Prostate gland (tissue), 2 donors: ENCODE measurements at regions not wholly inside any gene's neighbourhood (a gene's known extent, or its start where the extent isn't known, plus 50 kb on each side); places are given as distances from the start of the nearest gene placed in this dataset.
"Not testable (repeated sequence)": the region's sequence is repeated elsewhere in the genome, so short reads cannot be mapped to it uniquely, and the experiment has no call there.

Source experiments
- DNase-seq: peaks from one replicate; pipeline ENCODE4 v3.0.0-alpha.2; 2019; ENCODE audit warnings: low spot score
- H3K27ac ChIP-seq, 2 donors: fragments of 200-600 bp; sonication (generic); 2 replicates each; pipeline ENCODE4 v1.5.1; 2017 to 2019
- H3K27me3 ChIP-seq: fragments of 200-600 bp; sonication (generic); replicated peaks from 2 replicates; pipeline ENCODE4 v1.5.1; 2019; ENCODE audit not compliant: insufficient read depth
- H3K36me3 ChIP-seq, 2 donors: fragments of 200-600 bp; sonication (generic); 1 replicate in 1 of 2; 2 replicates in 1 of 2; pipeline versions ENCODE4 v1.5.1 to v1.8.1; 2017 to 2019
- H3K4me1 ChIP-seq: fragments of 200-600 bp; sonication (generic); replicated peaks from 2 replicates; pipeline ENCODE4 v1.5.1; 2019
- H3K4me3 ChIP-seq, 2 donors: fragments of 200-600 bp; sonication (generic); 2 replicates each; pipeline ENCODE4 v1.5.1; 2017 to 2019
- H3K9me3 ChIP-seq: fragments of 200-600 bp; sonication (generic); 2 replicates; pipeline ENCODE4 v1.5.1; 2017
- CTCF ChIP-seq, 4 experiments: fragments of 200-600 bp in 2 of 4; fragments of 450-650 bp in 2 of 4; sonication (generic) in 2 of 4; IDR thresholded peaks; 1 replicate in 3 of 4; 2 replicates in 1 of 4; pipeline ENCODE4 v1.5.1; 2016 to 2019; ENCODE audit warnings: antibody characterized with exemption in 4 of 4, mild to moderate bottlenecking in 2 of 4, moderate library complexity in 2 of 4
- POLR2A ChIP-seq: fragments of 450-650 bp; IDR thresholded peaks from one replicate; pipeline ENCODE4 v1.6.1; 2016; ENCODE audit warnings: antibody characterized with exemption, mild to moderate bottlenecking
- POLR2AphosphoS5 ChIP-seq: sonication (generic); formaldehyde crosslinking; IDR thresholded peaks from one replicate; pipeline ENCODE4 v1.6.1; 2017; ENCODE audit warnings: antibody characterized with exemption
- WGBS: methylation state at CpG from one replicate; pipeline ENCODE4 v1.1.5; 2018; 5-methylcytosine and 5-hydroxymethylcytosine counted together
- intact Hi-C: fragments of 100-400 bp; cut with DNase I; formaldehyde crosslinking; loops from one replicate; pipeline ENCODE4 v1.14.2; 2022

GRCh38 chr10:78231939-78232338 is 198.3 kb downstream of the RPS24 start:
- intact Hi-C loops: no loop called here
- H3K4me1 ChIP-seq: no peaks in the 10 kb centered on the region
- DNase-seq: no peak
- peak overlapping the region in 1 of 2 donors; percentile 5 for H3K27ac ChIP-seq
- no peak overlapping the region for H3K4me3 ChIP-seq
- TF ChIP-seq POLR2A (no peak), CTCF (IDR thresholded peaks at IDR 0.05) (peak in 3 of 4 experiments; percentile 22 to 48 (median 30)), POLR2AphosphoS5 (peak; percentile 27)
- H3K36me3 ChIP-seq: no peaks in the 10 kb centered on the region
- 49% methylated on average over 4 of the region's 4 CpGs for WGBS
- H3K9me3 ChIP-seq: no peaks in the 10 kb centered on the region
- no peaks in the 10 kb centered on the region for H3K27me3 ChIP-seq

- Histone ChIP-seq H3K4me1 (no peaks in the 10 kb centered on the region), H3K9me3 (no peaks in the 10 kb centered on the region), H3K4me3 (no peak overlapping the region), H3K27ac (no peak overlapping the region), H3K27me3 (no peaks in the 10 kb centered on the region), H3K36me3 (no peaks in the 10 kb centered on the region)
- intact Hi-C loops: no loop called here
- DNase-seq: no peak
- TF ChIP-seq POLR2AphosphoS5: no peak
- TF ChIP-seq POLR2A: no peak
- TF ChIP-seq CTCF (IDR thresholded peaks at IDR 0.05): no peak
- 85% methylated on average over 7 of the region's 7 CpGs for WGBS
These were observed 202.9 kb downstream of the RPS24 start for GRCh38 chr10:78236416-78237015.

GRCh38 chr10:78237951-78238350 is 204.3 kb downstream of the RPS24 start:
- H3K27me3 ChIP-seq, H3K4me3 ChIP-seq, H3K36me3 ChIP-seq, intact Hi-C loops, H3K27ac ChIP-seq, H3K9me3 ChIP-seq, DNase-seq, H3K4me1 ChIP-seq: not testable (repeated sequence)
- WGBS: 79% methylated on average over 5 of the region's 5 CpGs

GRCh38 chr10:78247266-78247665 is 213.6 kb downstream of the RPS24 start:
- DNase-seq: no peak
- TF ChIP-seq POLR2A (no peak), POLR2AphosphoS5 (no peak), CTCF (IDR thresholded peaks at IDR 0.05) (no peak)

GRCh38 chr10:78247821-78248220 is 214.2 kb downstream of the RPS24 start:
- H3K4me3 ChIP-seq: no peak overlapping the region
- H3K27ac ChIP-seq: no peak overlapping the region

More at GRCh38 chr10:78247266-78247665, 213.6 kb downstream of the RPS24 start:
- intact Hi-C loops: no loop called here
- no peaks in the 10 kb centered on the region for H3K36me3 ChIP-seq
- H3K4me1 ChIP-seq: no peaks in the 10 kb centered on the region
- no peaks in the 10 kb centered on the region for H3K27me3 ChIP-seq
- H3K4me3 ChIP-seq: no peak overlapping the region
- 97% methylated on average over 2 of the region's 2 CpGs for WGBS
- H3K9me3 ChIP-seq: no peaks in the 10 kb centered on the region
- no peak overlapping the region for H3K27ac ChIP-seq

More at GRCh38 chr10:78247821-78248220, 214.2 kb downstream of the RPS24 start:
- H3K4me1 ChIP-seq: no peaks in the 10 kb centered on the region
- H3K36me3 ChIP-seq: no peaks in the 10 kb centered on the region
- intact Hi-C loops: no loop called here
- no peaks in the 10 kb centered on the region for H3K9me3 ChIP-seq
- TF ChIP-seq POLR2A (no peak), CTCF (IDR thresholded peaks at IDR 0.05) (no peak), POLR2AphosphoS5 (no peak)
- WGBS: 83% methylated on average over 1 of the region's 1 CpG
- no peak for DNase-seq
- no peaks in the 10 kb centered on the region for H3K27me3 ChIP-seq
